C4-2B (cell line): ENCODE measurements at regions not wholly inside any gene's neighbourhood (a gene's known extent, or its start where the extent isn't known, plus 50 kb on each side); places are given as distances from the start of the nearest gene placed in this dataset.

Experiments
- CTCF ChIP-seq: fragments of 450-650 bp; conservative IDR thresholded peaks from 2 replicates; pipeline ENCODE4 v1.5.1; 2017; ENCODE audit warnings: mild to moderate bottlenecking
- ZFX ChIP-seq: fragments of 450-650 bp; IDR thresholded peaks from 2 replicates; pipeline ENCODE4 v1.6.1; 2017

- TF ChIP-seq CTCF (no peak), ZFX (no peak)
Observed at GRCh38 chr12:93186131-93186530, 191.6 kb upstream of the NUDT4 start.
